ENCODE measurements at regions not wholly inside any gene's neighbourhood (a gene's known extent, or its start where the extent isn't known, plus 50 kb on each side); places are given as distances from the start of the nearest gene placed in this dataset.

DNA sequence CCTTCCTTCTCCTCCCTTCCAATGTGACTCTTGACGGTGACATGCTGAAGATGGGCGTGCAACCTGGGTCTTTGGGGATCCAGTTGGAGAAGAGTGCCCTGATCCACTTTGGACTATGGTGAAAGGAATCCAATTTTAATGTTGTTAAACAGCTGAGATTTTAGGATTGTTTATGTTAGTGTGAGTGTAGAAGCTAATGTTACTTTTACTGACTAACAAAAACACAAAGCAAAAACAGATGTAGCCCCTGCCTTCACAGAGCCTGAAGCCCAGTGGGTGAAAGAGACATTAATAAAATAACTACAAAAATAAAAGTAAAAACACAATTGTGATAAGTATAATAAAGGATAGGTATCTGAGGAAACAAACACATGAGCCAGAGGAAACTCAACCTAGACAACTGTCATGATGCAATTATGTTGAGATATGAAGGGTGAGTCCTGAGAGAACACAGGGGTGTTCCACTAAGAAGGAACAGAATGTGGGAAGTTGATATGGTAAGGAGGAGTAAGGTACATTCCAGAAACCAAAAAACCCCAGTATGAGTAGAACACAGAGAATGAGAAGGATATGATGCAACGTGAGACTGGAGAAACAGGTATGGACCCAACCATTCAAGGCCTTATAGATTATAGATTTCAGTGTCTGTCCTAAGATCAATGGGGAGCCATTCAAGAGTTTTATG is 115.1 kb upstream of the PMFBP1 start:
- Histone ChIP-seq H3K4me1 (ENCODE audit: control insufficient read depth in 1 of 2, insufficient read depth in 2 of 2, low read length in 2 of 2) (no peaks in the 10 kb centered on the region), H3K9ac (ENCODE audit: insufficient read depth, low read length, poor library complexity, severe bottlenecking) (no peak overlapping the region), H3K36me3 (replicated peaks in 1 of 2; ENCODE audit: control insufficient read depth in 1 of 2, insufficient read depth in 2 of 2, low read length in 2 of 2) (no peaks in the 10 kb centered on the region), H2AFZ (ENCODE audit: insufficient read depth, low read depth, low read length, poor library complexity, severe bottlenecking) (no peak overlapping the region), H4K20me1 (ENCODE audit: insufficient read depth, low read length) (no peaks in the 10 kb centered on the region), H3K4me3 (replicated peaks in 1 of 3; ENCODE audit: low read depth in 2 of 3, low read length in 3 of 3) (no peak overlapping the region), H3K79me2 (ENCODE audit: insufficient read depth, low read length) (no peaks in the 10 kb centered on the region), H3K4me2 (replicated peaks; ENCODE audit: extremely low read depth, low read length, poor library complexity, severe bottlenecking) (no peak overlapping the region), H3K9me3 (replicated peaks in 1 of 2; ENCODE audit: control insufficient read depth in 1 of 2, insufficient read depth in 1 of 2, low read length in 2 of 2) (no peaks in the 10 kb centered on the region), H3K27me3 (ENCODE audit: control insufficient read depth in 2 of 2, insufficient read depth in 2 of 2, low read length in 2 of 2) (no peaks in the 10 kb centered on the region), H3K27ac (ENCODE audit: low read depth in 1 of 2, low read length in 2 of 2) (no peak overlapping the region)
- no peak overlapping the region for H3K4me3 Mint-ChIP-seq
- 80% methylated on average over 1 of the region's 3 CpGs for WGBS (ENCODE audit: insufficient coverage)
- H3K27ac Mint-ChIP-seq: no peak overlapping the region
- intact Hi-C loops (cut with micrococcal nuclease): no loop called here
- H3K4me1 Mint-ChIP-seq: peaks cover 6% of the 10 kb centered on the region
- H3K27me3 Mint-ChIP-seq (ENCODE audit: low read depth in 3 of 3): peaks cover 0 to 2% (median 0%) of the 10 kb centered on the region in 3 donors
- no peak for DNase-seq
- H3K9me3 Mint-ChIP-seq: peaks cover 0 to 3% (median 0%) of the 10 kb centered on the region in 7 donors
- TF ChIP-seq, protein P1, sequence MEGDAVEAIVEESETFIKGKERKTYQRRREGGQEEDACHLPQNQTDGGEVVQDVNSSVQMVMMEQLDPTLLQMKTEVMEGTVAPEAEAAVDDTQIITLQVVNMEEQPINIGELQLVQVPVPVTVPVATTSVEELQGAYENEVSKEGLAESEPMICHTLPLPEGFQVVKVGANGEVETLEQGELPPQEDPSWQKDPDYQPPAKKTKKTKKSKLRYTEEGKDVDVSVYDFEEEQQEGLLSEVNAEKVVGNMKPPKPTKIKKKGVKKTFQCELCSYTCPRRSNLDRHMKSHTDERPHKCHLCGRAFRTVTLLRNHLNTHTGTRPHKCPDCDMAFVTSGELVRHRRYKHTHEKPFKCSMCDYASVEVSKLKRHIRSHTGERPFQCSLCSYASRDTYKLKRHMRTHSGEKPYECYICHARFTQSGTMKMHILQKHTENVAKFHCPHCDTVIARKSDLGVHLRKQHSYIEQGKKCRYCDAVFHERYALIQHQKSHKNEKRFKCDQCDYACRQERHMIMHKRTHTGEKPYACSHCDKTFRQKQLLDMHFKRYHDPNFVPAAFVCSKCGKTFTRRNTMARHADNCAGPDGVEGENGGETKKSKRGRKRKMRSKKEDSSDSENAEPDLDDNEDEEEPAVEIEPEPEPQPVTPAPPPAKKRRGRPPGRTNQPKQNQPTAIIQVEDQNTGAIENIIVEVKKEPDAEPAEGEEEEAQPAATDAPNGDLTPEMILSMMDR (IDR thresholded peaks at IDR 0.05): no peak
- H3K36me3 Mint-ChIP-seq: peaks cover 12 to 17% of the 10 kb centered on the region in 2 donors

DNA sequence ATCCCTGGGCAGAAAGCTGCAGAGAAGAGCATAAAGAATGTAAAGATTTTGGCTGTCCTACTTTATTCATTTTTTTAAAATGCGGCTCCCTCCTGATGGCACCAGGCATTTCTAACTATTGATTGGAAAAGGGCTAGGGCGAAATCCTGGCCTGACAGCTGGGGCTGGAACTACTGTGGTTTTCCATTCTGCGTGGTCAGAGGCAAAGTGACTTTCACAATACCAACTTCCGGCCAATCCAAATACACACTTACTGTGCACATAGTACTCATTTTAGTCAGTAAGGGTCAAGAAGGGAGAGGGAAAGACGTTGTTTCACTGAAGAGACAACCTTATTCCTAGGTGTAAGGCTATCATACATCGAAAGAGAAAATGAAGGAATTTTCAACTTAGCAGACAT is 113.8 kb upstream of the PMFBP1 start:
- Histone ChIP-seq H3K79me2 (ENCODE audit: insufficient read depth, low read length) (no peaks in the 10 kb centered on the region), H3K4me3 (replicated peaks in 1 of 3; ENCODE audit: low read depth in 2 of 3, low read length in 3 of 3) (no peak overlapping the region), H3K9me3 (replicated peaks in 1 of 2; ENCODE audit: control insufficient read depth in 1 of 2, insufficient read depth in 1 of 2, low read length in 2 of 2) (no peaks in the 10 kb centered on the region), H3K27ac (ENCODE audit: low read depth in 1 of 2, low read length in 2 of 2) (no peak overlapping the region), H3K9ac (ENCODE audit: insufficient read depth, low read length, poor library complexity, severe bottlenecking) (no peak overlapping the region), H3K4me1 (ENCODE audit: control insufficient read depth in 1 of 2, insufficient read depth in 2 of 2, low read length in 2 of 2) (no peaks in the 10 kb centered on the region), H3K4me2 (replicated peaks; ENCODE audit: extremely low read depth, low read length, poor library complexity, severe bottlenecking) (no peak overlapping the region), H2AFZ (ENCODE audit: insufficient read depth, low read depth, low read length, poor library complexity, severe bottlenecking) (no peak overlapping the region), H3K27me3 (ENCODE audit: control insufficient read depth in 2 of 2, insufficient read depth in 2 of 2, low read length in 2 of 2) (no peaks in the 10 kb centered on the region), H4K20me1 (ENCODE audit: insufficient read depth, low read length) (no peaks in the 10 kb centered on the region), H3K36me3 (replicated peaks in 1 of 2; ENCODE audit: control insufficient read depth in 1 of 2, insufficient read depth in 2 of 2, low read length in 2 of 2) (no peaks in the 10 kb centered on the region)
- TF ChIP-seq, protein P1 (IDR thresholded peaks at IDR 0.05): no peak
- intact Hi-C loops (cut with micrococcal nuclease): no loop called here
- DNase-seq: peak in 2 of 3 donors; percentile 12 to 15
- 100% methylated on average over 1 of the region's 6 CpGs for WGBS (ENCODE audit: insufficient coverage)
- Mint-ChIP-seq H3K27me3 (ENCODE audit: low read depth in 3 of 3) (peaks cover 0 to 2% (median 0%) of the 10 kb centered on the region in 3 donors), H3K4me3 (no peak overlapping the region), H3K36me3 (peaks cover 12 to 17% of the 10 kb centered on the region in 2 donors), H3K4me1 (peaks cover 6% of the 10 kb centered on the region), H3K27ac (no peak overlapping the region), H3K9me3 (no peaks in the 10 kb centered on the region)
